ENCODE measurements at regions not wholly inside any gene's neighbourhood (a gene's known extent, or its start where the extent isn't known, plus 50 kb on each side); places are given as distances from the start of the nearest gene placed in this dataset.
A peak's percentile ranks its signal among the peaks of the same experiment; 100 is the strongest.

DNA sequence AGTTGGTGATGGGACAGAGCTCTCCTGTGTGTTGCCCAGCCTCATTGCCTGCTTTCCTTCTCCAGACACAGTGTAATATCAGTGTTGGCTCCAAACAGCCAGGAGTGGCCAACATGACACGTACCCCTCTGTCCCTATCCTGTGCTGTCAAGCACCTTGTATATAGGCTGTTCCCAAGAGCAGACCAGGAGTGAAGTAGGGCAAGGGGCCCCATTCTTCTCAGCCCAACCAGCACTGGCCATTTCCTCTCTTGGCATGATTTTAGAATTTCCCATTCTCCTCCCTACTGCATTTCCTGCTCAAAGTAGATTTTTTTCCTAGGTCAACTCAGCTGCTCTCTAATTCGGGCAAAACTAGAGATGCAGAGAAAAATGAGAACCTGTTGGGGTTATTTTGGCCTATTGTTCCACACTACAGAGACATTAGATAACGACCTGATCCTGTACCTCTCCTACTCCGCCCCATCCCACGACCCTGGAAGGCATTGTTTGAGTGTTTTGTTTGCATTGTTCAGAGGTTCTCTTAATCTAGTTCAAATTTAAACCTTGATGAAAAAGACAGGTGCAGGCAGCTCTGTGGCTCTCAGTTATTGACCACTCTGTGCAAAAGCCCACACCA lies 95.6 kb downstream of the RASSF10 start:
- DNase-seq (ENCODE audit: low spot score): no peak

DNA sequence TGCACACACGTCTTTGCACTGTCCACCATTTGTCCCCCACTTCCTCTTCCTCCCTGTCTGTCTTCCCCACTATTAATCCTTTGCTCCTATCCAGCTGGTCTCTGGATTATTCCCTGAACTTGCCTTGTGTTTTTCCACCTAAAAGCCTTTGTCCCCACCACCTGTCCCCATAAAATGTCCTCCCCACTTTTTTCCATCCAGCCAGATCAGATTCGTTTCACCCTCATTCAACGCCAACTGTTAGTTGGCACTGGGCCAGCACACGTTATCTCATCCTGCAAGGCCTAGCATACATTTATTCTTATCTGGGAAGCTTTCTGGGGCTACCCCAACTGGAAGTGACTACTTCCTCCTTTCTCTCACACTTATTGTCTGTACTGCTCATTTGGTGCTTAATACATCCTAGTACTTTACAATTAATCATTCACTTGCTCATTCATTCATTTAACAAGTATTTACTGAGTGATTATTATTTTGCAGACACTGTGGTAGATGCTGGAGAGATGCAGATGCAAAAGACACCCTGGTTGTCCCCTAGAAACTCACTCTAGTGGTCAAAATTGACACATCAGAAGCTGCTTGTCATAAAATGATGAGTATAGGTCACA lies 96.2 kb downstream of the RASSF10 start:
- no peak for DNase-seq (ENCODE audit: low spot score)

DNA sequence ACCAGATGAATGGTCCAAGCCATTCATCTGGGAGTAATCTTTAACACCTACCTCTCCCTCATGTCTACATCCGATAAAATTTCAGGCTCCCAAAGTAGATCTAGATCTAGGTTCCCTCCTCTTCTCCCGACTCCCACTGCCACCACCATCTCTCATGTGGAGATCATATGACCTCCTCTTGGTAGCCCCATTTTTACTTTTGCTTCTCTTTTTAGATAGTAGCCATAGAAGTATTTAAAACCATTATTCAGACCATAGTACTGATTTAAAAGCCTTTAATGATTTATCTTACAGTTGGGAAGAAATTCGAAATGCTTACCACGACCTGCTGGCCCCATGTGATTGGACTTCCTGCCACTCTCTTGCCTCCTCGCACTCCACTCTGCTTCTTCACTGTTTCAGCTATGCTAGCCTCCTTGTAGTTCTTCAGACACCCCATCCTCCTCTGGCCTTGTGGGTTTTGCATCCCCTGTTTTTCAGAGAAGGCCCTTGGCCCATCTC lies 98.5 kb downstream of the RASSF10 start:
- no peak for DNase-seq (ENCODE audit: low spot score)

DNA sequence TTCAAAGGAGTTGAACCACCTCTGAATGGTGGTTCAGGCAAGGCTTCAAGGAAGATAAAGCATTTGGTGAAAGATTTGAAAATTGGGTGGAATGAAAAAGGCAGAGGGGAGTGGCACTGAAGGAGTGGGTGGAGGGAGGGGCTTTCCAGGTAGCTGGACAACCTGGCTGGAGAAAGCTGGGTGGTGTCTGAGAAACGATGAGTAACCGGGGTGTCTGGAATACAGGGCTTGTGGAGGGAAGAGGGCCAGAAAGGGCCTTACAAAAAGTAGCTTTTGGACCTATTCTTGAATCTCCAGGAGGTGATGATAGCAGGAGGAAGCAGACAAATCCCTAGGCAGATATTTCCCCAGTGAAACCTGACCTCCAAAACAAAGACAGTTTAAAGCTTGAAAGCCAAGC lies 99.3 kb downstream of the RASSF10 start:
- DNase-seq (ENCODE audit: low spot score): no peak

DNA sequence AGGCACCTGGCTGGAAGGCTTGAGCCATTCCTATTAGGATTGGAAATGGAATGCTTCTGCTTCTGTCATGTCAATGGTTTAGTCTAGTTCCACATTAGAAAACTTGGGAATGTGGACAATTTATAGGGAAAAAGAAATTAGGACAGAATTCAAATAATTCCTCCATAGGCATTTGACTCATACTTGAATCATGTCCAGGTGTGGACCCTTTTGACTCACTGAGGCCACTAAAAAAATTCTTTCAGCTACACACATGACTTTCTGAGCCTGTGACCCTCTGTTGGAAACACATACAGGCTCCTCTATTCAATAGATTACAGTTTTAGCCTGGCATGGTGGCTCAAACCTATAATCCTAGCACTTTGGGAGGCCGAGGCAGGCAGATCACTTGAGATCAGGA lies 100.5 kb downstream of the RASSF10 start:
- DNase-seq (ENCODE audit: low spot score): no peak

DNA sequence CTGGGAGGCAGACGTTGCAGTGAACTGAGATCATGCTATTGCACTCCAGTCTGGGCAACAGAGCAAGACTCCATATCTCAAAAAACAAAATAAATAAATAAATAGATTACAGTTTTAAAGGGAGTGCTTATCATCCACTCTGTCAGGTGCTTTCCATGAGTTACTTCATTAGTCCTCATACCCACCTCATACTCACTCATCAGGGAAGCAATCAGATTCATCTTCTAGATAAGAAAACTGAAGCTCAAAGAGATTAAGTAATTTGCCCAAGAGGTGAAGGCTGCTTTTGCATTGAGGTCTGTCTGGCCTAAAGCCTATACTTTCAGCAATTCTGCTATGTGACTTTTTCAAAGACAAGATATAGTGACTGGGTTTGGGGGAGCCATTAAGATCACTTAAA lies 101.0 kb downstream of the RASSF10 start:
- DNase-seq (ENCODE audit: low spot score): no peak

DNA sequence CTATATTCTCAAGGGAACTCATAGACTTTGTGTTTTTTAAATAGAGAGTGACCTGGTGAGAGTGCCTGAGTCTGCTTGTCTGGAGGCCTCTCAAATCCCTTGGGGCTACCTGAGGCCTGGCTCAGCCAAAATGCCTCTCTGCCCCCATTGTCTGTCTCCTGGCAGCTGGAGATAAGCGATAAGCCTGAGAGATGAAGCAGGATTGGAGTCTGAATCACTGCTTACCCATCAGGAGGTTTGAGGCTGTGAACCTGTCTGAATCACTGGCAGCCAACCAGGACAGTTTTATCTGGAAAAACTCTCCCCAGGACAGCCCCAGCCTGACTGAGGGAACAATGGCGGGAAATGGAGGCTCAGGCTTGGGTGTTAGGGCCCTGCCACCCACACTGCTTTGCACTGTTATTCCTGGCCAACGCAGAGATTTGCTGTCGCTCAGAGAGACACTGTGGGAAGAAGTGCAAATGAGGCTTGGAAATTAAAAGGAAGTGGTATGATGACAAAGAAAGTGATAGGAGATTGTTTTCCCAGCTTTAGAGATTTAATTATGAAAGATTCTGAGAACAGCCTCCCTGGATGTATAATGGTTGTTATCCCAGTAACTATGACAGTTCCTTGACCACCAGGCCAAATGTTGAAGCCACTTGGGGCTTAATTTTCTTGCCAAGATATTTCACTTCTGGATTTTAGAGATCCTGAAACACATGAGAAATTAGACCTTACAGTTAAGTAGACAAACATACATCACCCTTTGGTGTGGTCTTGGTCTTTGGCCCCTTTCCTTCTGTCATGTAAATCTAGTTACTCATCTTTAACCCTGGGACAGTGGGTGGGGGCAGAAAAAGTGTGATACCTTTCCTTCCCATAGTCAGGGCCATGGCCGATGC lies 102.1 kb downstream of the RASSF10 start:
- no peak for DNase-seq (ENCODE audit: low spot score)

DNA sequence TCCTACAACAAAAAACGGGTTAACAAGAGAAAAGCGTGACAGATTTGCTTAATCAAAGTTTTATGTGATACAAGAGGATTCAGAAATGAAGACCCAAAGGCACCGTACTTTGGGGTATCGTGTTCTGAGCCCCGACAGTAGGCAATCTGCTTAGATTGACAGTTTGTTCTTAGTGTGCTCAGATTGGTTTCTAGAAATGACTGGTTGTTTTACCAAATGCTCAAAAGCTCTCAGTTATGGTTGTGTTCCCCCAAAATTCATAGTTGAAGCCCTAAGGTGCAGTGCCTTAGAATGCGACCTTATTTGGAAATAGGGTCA lies 102.7 kb downstream of the RASSF10 start:
- DNase-seq (ENCODE audit: low spot score): no peak

DNA sequence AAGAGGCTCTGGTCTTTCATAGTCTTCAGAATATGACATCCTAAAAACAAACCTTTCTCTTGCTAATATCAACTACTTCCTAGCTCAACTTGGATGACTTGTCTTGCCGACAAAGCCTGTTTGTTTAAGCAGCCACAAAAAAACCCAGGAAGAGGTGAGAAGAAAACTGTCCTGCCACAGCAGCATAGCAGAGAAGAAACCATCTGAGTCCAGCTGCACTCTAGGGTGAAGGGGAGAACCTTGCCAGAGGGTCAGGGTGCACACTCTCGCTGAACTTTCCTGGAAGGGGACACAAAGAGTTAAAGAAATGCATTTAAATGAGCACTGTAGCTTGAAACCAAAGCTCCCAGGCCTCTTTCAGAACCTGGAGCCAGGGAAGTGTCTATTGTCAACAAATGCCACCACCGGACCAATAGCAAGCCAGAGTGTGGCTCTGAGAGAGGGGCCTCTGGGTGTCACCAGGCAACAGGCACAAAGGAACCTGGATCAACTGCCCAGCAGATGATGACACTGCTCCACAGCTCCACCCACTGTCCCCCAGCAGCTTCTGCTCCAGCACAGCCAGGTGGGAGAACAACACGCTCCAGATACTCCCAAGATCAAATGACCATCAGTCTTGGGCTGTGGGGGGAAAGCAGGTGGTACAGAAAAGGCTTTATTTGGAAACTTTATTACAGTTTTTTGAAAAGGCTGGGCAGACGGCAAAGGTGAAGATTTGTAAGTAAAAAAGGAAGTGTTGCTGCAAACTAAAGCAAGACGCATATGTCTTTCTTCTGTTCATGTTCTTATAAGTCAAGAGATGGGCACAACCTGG lies 105.7 kb downstream of the RASSF10 start:
- DNase-seq (ENCODE audit: low spot score): peak; percentile 74

DNA sequence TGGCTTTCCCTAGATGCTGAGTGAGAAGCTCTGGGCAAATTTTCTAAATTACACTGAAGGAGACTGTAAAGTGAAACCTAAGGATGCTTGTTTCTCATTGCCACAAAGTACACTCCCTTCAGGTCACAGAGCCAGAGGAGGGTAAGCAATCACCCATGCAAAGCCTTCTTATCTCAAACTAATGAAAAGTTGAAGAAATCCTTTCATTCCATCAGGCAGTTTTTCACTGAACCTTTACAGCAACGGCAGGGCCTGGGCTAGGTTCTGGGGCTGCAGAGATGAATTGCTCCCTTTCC lies 106.2 kb downstream of the RASSF10 start:
- DNase-seq (ENCODE audit: low spot score): no peak

DNA sequence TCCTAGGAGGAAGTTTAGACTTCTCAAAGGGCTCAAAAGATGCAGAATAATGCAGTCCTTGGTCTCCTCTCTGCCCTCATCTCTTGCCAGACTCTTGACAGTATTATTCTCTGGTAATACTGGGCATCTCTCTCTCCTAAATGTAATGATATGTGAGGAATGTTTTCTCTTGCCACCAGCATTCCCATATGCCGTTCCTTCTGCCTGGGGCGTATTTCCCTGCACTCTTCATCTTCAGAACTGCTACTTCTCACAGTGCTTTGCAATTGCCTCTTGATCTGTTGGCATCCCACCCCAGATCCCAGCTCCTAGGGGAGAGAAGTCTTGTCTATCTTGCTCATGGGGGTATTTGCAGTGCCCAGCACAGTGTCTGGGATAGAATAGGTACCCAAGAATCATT lies 107.4 kb downstream of the RASSF10 start:
- DNase-seq (ENCODE audit: low spot score): no peak

DNA sequence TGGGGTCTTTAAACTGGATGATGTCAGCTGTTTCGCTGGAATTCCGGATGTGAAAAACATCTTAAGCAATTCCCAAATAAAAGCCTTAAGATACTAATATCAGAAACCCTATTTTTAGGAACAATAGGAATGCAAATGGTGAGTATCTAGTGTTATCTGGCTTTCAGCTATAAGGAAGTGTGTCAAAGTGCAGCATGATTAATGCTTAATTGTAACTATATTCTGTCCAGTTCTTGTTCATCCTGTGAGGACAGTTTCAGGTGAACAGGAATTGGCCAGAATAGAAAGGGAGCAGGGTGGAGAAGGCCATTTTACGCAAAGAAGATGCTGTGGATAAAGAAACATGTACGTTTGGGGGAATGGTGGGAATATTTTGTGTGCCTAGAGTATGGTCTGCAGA lies 108.2 kb downstream of the RASSF10 start:
- no peak for DNase-seq (ENCODE audit: low spot score)

DNA sequence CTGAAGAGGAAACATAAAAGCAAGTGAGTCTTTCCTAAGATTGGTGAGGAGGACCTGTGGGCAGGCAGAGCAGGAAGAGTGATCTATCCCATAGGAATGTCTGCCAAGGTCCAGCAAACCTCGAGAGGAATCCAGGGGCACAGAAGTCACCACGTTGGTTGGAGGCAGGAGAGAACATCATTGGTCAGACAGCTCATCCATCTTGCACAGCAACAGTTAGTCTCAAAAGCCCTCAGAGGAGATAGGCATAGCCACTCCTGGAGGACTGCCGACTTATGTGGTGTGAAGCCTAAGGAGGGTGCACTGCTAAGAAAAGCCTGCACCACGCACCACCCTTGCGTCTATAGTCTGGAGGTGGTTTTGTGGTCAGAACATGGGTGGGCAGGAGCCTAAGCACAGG lies 109.1 kb downstream of the RASSF10 start:
- DNase-seq (ENCODE audit: low spot score): peak; percentile 98

DNA sequence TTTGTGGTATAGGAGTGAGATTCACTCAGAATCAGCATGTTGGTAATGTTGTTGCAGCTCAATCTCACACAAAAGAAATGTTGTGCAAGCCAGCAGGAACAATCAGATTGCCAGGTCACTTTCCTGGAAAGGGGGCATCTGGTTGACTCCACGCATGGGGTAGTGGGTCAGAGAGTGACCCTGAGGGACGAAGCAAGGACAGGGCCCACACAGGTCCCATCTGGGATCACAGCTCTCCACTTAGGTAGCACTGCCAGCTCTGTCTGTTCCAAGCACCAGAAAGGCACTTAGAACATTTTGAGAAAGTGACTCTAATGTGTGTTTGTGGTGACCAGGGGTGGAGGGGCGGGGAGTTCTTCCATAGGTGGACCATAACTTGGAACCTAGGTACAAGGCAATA lies 109.5 kb downstream of the RASSF10 start:
- DNase-seq (ENCODE audit: low spot score): no peak

DNA sequence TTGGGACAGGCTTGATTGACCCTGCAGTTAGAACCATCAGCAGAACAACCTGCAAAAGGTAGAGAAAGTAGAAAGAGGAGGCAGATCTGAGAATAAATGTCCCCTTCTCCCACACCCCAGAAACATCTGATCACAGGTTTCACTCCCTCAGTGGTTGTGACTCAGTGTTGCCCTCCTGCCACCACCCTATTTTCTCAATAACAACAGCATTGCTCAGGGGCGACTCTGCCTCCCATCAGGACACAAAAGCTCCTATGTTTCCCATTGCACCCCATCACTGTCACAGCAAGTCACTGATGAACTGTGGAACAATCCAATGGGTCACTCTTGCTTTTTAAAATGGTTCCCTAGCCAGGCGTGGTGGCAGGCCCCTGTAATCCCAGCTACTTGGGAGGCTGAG lies 110.2 kb downstream of the RASSF10 start:
- DNase-seq (ENCODE audit: low spot score): no peak

DNA sequence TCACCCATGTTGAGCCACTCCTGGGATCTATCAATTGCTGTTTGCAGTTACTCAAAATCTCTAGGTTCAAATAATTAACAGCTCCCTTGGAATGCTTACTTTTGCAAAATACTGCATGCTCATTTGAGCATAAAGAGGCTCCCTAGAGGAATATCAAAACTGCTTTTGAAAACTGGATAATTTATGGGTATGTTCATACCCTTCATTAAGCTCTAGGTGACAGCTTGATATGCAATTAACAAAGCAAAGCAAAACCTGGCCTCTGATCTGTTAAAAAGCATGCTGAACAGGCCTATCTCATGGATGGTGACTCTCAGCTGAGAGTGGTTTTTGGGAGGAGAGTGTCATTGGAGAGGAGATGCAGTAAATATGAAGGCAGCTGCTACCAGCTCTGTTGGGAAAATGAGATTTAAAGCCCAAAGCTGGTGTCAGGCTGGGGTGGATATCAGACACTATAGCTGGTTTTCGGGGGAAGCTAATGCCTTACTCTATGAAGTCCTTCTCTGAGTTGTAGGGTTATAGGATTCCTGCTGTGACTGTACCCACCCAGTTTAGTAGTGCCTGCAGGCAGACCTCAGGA lies 110.9 kb downstream of the RASSF10 start:
- no peak for DNase-seq (ENCODE audit: low spot score)

DNA sequence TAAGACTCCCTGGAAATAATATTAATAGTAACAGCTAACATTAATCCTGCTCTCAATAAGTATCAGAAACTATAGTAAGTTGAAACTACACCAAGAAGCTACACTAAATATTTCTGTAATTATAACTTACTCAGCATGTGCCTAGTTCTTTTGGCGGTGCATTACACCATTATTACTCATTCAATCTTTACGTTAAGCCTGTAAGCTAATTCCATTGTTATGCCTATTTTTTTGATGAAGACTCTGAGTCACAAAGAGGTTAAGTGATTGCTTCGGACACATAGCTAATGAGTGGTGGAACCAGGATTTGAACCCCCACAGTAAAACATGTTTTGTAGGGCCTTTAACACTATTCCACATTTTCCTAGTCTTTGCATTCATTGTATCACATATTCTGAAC lies 111.6 kb downstream of the RASSF10 start:
- DNase-seq (ENCODE audit: low spot score): no peak

DNA sequence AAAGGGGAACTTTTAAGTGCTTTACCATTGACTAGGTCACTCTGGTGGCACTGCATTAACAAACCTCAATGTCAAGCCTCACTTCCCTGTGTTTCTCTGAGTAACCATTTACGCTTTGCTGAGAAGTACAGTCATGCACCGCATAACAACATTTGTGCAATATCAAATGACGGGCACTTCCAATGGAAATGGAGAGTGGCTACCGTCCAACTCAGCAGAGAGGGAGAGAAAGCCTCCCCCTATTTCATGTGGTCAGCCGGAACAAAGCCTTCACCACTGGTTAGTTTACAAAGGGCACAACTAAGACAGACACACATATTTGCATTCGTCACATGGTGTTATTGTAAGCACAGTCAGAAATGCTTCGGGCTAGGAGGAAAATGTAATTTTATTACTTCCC lies 117.3 kb downstream of the RASSF10 start:
- DNase-seq (ENCODE audit: low spot score): peak; percentile 100

DNA sequence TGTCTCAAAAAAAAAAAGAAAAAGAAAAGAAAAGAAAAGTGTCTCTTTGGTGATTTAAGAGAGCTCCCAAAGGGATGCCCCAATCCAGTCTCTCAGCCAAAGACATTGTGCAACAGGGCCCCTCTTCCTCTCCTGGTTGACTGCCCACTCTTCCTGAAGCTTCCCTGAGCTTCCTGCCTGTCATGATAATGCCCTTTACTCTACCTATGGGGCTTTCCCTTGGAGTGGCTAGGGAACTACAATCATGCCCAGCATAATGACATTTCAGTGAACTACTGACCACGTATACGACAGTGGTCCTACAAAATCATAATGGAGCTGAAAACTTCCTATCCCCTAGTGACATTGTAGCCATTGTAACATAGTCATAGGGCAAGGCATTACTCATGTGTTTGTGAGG lies 118.0 kb downstream of the RASSF10 start:
- DNase-seq (ENCODE audit: low spot score): no peak

DNA sequence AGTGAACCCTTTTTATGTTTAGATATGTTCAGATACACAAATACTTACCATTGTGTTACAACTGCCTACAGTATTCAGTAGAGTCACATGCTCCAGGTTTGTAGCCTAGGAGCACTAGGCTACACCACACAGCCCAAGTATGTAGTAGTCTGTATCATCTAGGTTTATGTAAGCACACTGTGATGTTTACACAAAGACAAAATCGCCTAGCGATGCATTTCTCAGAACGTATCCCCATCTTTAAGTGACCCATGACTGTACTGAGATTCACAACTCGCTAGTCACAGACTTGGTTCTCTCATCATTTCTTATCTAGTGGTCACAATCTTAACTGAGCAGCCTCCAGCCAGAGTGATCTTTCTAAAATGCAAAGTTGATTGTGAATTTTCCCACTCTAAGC lies 119.2 kb downstream of the RASSF10 start:
- no peak for DNase-seq (ENCODE audit: low spot score)

DNA sequence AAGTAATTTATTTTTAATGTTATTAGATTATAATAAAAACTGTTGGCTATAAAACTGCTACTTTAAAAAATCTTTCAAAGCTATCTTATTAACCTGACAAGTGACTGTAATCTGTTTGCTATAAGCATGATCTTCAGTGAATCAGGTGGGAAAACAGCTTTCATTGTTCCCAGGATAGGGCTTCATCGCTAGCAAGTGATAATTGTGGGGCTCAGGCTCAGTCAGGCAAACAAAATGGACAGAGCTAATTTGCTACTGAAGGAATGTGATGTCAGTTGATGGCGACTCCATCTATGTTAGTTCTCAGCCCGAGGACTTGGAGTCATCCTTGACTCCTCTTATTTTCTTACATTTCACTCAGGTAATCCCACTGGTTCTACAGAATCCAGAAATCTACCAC lies 125.0 kb downstream of the RASSF10 start:
- no peak for DNase-seq (ENCODE audit: low spot score)

DNA sequence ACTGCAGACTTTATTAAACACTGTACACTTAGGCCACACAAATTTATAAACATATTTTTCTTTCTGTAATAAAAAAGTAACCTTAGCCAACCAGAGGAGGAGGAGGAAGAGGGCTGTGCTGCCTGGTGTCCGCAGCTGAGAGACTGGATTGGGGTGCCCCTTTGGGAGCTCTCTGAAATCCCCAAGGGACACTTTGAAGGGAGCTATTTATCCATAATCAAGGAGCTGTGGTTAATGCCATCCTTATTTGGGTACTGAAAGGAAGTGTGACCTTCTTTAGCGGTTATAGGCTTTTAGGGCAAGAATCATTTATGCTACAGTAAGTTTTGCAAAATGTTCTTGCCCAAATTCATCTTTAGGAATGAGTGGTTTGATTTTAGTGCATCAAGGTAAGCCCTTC lies 125.8 kb downstream of the RASSF10 start:
- DNase-seq (ENCODE audit: low spot score): peak; percentile 57

Data from H4 (cell line).